ENCODE measurements at regions not wholly inside any gene's neighbourhood (a gene's known extent, or its start where the extent isn't known, plus 50 kb on each side); places are given as distances from the start of the nearest gene placed in this dataset.

GRCh38 chr12:18888047-18888446, 150.1 kb downstream of the CAPZA3 start:
- Histone ChIP-seq H3K27ac (ENCODE audit: low read depth, low read length) (no peak overlapping the region), H3K36me3 (ENCODE audit: control insufficient read depth in 2 of 4, insufficient read depth in 4 of 4, low read length in 3 of 4) (no peaks in the 10 kb centered on the region; a peak in 1 of 8 replicates), H3K23ac (ENCODE audit: insufficient read length) (no peak overlapping the region), H3K4me1 (replicated peaks in 1 of 4; ENCODE audit: control insufficient read depth in 3 of 4, insufficient read depth in 4 of 4, low read length in 3 of 4) (peaks cover 0 to 9% (median 4%) of the 10 kb centered on the region in 4 experiments; a peak in 5 of 7 replicates), H3K9me3 (ENCODE audit: insufficient read depth in 2 of 2, low read depth in 1 of 2, low read length in 1 of 2) (peaks cover 0 to 3% of the 10 kb centered on the region in 2 experiments; a peak in 2 of 4 replicates), H2BK120ac (replicated peaks; ENCODE audit: low read depth, low read length) (no peak overlapping the region), H2BK5ac (ENCODE audit: low read depth, low read length) (no peak overlapping the region), H3K27me3 (replicated peaks in 1 of 4; ENCODE audit: control insufficient read depth in 3 of 4, extremely low read depth in 1 of 4, insufficient read depth in 3 of 4, low read length in 3 of 4) (no peaks in the 10 kb centered on the region), H3K14ac (ENCODE audit: insufficient read length) (no peak overlapping the region), H4K91ac (replicated peaks; ENCODE audit: insufficient read length, low read length) (no peak overlapping the region), H3K56ac (replicated peaks; ENCODE audit: insufficient read length, low read depth, low read length) (no peak overlapping the region), H2AFZ (ENCODE audit: low read length) (no peak overlapping the region), H4K8ac (ENCODE audit: extremely low read depth, insufficient read depth, low read length) (no peak overlapping the region), H3K23me2 (ENCODE audit: low read depth, low read length) (no peaks in the 10 kb centered on the region), H4K5ac (ENCODE audit: insufficient read length, low read depth, low read length) (no peak overlapping the region), H3K9ac (replicated peaks in 1 of 4; ENCODE audit: extremely low read depth in 1 of 4, low read depth in 3 of 4, low read length in 3 of 4) (no peak overlapping the region), H2BK12ac (ENCODE audit: low read depth, low read length) (no peak overlapping the region), H3K79me2 (ENCODE audit: control insufficient read depth in 1 of 2, insufficient read depth in 2 of 2, low read length in 2 of 2) (no peaks in the 10 kb centered on the region), H3K4ac (replicated peaks; ENCODE audit: insufficient read length, low read depth, low read length) (no peak overlapping the region), H2BK15ac (ENCODE audit: low read length) (no peak overlapping the region), H3K79me1 (ENCODE audit: low read depth, low read length) (no peaks in the 10 kb centered on the region), H3K4me3 (ENCODE audit: extremely low read depth in 1 of 4, insufficient read depth in 2 of 4, low read depth in 3 of 4, low read length in 4 of 4) (no peak overlapping the region), H3K18ac (ENCODE audit: extremely low read depth, low read length) (no peak overlapping the region), H3K4me2 (ENCODE audit: insufficient read depth in 1 of 2, low read depth in 2 of 2, low read length in 2 of 2) (peak overlapping the region in 1 of 2 experiments; percentile 8; a peak in 2 of 4 replicates), H4K20me1 (replicated peaks in 1 of 2; ENCODE audit: control insufficient read depth in 1 of 2, insufficient read depth in 2 of 2, low read length in 2 of 2) (no peaks in the 10 kb centered on the region), H2BK20ac (ENCODE audit: low read length) (no peak overlapping the region), H2AK5ac (ENCODE audit: low read depth, low read length) (no peak overlapping the region)
- FAIRE-seq (peak; percentile 32), DNase-seq (ENCODE audit: low read depth in 1 of 2, low spot score in 2 of 2) (no peak)
- CTCF ChIA-PET (ENCODE audit: partially characterized antibody) = interaction anchor here (0.7 to 3.3 kb wide), 4 partner anchors 14 to 298 kb away, joined by 3 to 12 read pairs (median 5); no protein-coding TSS in a partner anchor
- POLR2A ChIA-PET (ENCODE audit: partially characterized antibody) = no interaction called here
- TF ChIP-seq RAD21 (IDR thresholded peaks at IDR 0.05 in 1 of 2, conservative IDR thresholded peaks at IDR 0.05 in 1 of 2; ENCODE audit: low read depth in 2 of 2, low read length in 2 of 2) (peak in 1 of 2 experiments; percentile 39; a peak in 2 of 4 replicates), FOSL1 (IDR thresholded peaks at IDR 0.05; ENCODE audit: insufficient read depth, low read depth, low read length) (no peak), EZH2 (IDR thresholded peaks at IDR 0.05; ENCODE audit: low read depth, low read length, severe bottlenecking) (no peak), TCF12 (IDR thresholded peaks at IDR 0.05; ENCODE audit: low read depth, low read length) (no peak)
- 18% methylated on average over 2 of the region's 2 CpGs; no CpG with 5 or more reads in 1 of the 2 experiments for WGBS, 2 experiments (ENCODE audit: extremely low coverage in 1 of 2, insufficient coverage in 1 of 2, insufficient read length in 1 of 2, insufficient replicate concordance in 2 of 2, low coverage in 1 of 2, low lambda C conversion rate in 2 of 2, missing lambda C conversion rate in 1 of 2)

All from H1 (cell line).